Stimulated activated CD4-positive, alpha-beta T cell treated with anti-CD3 and anti-CD28 coated beads, Interleukin-1b, Interleukin-23, amount 100 ng/mL, for 24 hours (primary cell): ENCODE measurements at regions not wholly inside any gene's neighbourhood (a gene's known extent, or its start where the extent isn't known, plus 50 kb on each side); places are given as distances from the start of the nearest gene placed in this dataset.
A peak's percentile ranks its signal among the peaks of the same experiment; 100 is the strongest.
"Not testable (repeated sequence)": the region's sequence is repeated elsewhere in the genome, so short reads cannot be mapped to it uniquely, and the experiment has no call there.

Source experiments
- DNase-seq, 4 experiments: peaks; one replicate each; pipeline ENCODE4 v3.0.0-alpha.2; 2020; ENCODE audit warnings: low read depth in 4 of 4, low spot score in 1 of 4

DNA sequence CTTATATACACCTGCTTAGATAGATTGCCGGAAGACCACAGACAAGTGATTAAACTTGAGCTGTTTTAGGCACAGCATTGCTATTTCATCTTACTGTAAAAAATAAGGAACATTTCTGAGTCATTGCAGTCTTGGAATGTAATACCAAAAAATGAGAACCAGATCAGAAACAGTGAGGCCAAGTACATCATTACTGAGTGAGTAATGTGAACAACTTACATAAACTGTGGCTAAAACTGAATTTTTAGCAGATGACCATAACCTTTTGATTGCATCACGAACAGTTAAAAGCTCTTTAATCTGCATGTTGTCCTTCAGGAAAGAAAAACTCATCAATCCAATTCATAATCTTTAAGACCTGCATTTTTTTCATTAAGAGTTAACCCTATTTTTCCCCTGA lies 157.1 kb upstream of the FGF10 start:
- DNase-seq = no peak

DNA sequence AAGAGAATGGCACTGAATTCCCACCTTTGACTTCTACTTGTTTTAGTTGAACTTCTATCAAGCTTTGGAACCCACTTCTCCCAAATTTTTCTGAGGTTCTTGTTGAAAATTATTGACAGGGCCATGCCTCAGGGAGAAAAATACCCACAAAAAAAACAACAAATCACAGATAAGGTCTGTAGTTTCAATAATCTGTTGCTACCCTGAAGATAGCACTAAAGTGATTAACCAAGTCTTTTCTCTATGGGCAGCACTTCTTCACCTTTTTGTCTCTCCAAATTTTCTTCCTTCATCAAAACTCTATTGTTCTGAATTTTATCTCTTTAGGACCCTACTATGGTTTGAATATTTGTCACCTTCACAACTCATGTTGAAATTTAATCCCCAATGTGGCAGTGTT lies 154.3 kb upstream of the FGF10 start:
- no peak for DNase-seq

DNA sequence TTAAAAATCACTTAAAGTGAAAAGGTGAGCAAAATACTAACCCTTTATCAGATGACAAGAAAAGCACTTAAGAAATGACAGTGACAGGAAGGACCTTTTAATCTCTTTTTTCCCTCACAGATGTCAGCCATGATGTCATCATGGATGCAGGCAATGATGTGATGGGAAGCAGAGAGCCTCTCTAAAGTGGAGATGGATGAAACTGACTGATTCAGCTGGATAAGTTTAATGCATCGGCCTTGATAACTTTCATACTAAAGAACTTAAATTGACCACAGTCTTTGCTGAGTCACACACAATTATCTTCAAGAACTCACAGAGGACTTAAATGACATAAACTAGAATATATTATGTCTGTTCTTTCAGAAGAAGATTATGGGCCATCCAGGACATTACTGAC lies 153.2 kb upstream of the FGF10 start:
- DNase-seq = no peak

DNA sequence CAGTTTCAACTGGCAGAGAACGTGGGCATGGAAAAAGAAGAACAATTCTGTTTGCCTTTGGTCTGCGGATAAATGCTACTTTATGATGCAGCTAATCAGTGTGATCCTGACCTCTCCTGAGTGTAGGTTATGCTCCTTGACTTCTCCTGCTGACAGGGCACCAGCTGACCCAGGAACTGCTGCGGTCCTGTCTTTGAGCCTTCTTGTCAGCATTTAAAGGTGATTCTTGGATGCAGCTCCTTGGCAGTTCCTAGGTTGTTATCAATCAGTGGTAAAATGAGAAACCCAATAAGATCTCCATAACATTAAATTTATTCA lies 150.3 kb upstream of the FGF10 start:
- no peak for DNase-seq

DNA sequence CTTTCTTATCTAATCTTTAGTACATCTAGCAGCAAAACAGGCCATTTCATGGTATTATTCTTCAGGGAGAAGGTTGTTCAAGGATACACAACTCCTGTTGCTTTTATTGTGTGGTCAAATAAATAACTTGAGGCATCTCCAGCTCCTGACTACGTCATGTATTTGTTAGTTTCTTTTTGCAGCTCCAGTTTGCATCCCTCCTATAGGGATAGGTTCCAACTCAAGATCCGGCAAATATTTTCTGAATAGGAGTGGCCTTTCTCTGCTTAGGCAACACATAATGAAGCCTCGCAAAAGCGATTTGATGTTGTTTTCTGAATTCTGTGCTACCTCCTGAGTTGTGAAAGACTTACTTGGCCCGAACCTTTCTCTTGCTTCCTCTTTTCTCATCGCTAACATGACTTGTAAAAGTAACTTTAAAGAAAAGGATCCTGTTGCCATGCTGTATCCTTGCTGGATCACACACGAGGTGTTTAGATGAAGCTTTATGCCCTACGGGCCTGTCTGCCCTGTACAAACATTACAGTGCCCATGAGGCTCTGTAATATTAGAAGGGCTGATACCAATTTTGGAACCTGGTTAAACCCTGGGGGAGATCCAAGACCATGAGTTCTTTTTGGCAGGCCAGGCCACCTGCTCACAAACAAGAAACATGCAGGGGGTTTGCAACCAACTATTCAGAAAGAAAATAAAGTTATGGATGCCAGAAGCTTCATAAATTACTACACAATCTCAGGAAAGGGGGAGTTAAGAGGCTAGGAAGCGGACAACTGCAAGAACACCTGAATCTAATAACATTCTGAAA lies 149.8 kb upstream of the FGF10 start:
- no peak for DNase-seq

- peak in 1 of 4 experiments; percentile 0 for DNase-seq
Observed at GRCh38 chr5:44536650-44537260, 147.5 kb upstream of the FGF10 start.

- DNase-seq = no peak
Observed at GRCh38 chr5:44535621-44536020, 146.4 kb upstream of the FGF10 start.

DNA sequence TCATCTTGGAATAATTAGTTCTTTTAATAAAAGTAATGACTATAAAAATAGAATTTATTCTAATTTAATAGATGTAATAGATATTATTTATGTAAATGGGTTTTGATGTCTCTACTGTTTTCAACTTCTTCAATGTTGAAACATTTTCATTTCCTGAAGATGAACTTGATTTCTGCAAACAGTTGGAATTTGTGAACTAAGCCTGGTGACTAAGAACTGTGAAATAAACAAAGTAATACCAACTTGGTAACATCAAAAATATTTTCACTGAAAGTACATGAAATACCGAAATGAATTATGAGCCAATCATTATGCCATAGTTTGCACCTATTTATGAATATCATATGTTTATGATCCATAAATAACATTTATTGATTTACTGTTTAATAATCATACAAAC lies 143.8 kb upstream of the FGF10 start:
- DNase-seq = no peak

DNA sequence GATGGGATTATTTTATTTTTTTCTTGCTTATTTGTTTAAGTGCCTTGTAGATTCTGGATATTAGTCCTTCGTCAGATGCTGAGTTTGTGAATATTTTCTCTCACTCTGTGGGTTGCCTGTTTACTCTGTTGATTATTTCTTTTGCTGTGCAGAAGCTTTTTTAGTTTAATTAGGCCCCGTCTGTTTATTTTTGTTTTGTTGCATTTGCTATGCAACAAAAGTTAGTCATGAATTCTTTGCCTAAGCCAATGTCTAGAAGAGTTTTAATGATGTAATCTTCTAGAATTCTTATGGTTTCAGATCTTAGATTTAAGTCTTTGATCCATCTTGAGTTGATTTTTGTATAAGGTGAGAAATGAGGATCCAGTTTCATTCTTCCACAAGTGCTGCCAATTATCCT lies 142.5 kb upstream of the FGF10 start:
- not testable (repeated sequence) for DNase-seq

GRCh38 chr5:44530783-44531182 lies 141.6 kb upstream of the FGF10 start:
- not testable (repeated sequence) for DNase-seq

DNA sequence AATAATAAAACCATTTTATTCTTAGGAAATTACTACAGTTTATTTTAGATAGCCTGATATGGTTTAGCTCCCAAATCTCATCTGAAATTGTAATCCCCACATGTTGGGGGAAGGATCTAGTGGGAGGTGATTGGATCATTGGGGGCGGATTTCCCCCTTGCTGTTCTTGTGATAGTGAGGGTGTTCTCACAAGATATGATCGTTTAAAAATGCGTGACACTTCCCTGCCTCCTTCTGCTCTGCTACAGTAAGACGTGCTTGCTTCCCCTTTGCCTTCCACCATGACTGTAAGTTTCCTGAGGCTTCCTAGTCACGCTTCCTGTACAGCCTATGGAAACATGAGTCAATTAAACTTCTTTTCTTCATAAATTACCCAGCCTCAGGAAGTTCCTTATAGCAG lies 122.4 kb upstream of the FGF10 start:
- no peak for DNase-seq

GRCh38 chr5:44506561-44506960 lies 117.3 kb upstream of the FGF10 start:
- DNase-seq = no peak

DNA sequence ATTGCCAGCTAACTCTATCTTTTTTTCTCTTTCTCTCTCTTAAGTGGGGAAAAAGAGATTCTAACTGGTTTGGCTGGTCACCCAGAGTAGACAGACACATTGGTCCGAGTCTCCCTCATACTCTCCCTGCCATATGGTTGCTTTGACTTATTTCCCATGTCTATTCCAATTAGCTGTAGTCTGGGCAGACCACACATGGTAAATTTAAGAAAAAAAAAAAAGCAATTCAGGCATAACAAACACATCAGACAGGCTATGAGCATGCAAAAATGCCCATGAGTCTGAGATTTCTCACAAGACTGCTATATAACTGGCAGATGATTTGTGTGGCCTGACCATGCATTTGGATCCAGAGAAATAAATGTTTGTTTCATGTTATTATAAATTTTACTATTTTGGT lies 110.2 kb upstream of the FGF10 start:
- DNase-seq = no peak

DNA sequence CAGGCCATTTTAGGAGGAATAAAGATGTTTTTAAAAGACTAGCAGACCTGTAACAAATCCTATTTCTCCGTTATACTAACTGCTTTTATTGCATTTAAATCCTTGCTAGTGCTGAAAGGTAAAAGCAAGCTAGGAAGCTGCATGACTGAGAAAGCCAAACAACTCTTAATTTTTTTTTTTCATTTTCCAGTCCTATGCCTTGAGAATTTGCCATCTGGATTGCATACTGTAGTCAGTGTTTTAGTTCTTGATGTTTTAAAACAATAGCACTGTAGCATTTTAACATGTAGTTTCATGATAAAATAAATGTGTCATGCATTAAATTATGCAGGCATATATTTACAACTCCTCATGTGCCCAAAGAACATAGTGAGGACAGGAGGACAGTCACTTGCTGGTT lies 108.4 kb upstream of the FGF10 start:
- no peak for DNase-seq

GRCh38 chr5:44495280-44495679 lies 106.1 kb upstream of the FGF10 start:
- DNase-seq = no peak

DNA sequence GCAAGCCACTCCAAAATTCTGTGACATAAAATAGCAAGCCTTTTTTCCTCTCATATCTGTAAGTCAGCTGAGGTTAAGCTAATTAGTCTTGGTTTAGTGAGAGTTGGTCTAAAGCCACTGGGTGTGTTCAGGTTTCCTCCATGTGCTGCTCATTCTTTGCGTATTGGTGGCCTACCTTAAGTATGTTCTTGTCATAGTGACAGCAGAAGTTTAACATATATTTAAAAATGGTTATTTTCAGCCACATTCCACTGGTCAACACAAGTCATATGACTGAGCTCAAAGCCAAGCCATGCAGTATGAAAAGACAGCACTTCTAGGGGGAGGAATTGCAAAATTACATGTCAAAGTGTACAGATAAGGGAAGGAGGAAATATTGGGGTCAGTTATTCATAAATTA lies 100.5 kb upstream of the FGF10 start:
- no peak for DNase-seq

- no peak for DNase-seq
Observed at GRCh38 chr5:44486591-44486990, 97.4 kb upstream of the FGF10 start.

DNA sequence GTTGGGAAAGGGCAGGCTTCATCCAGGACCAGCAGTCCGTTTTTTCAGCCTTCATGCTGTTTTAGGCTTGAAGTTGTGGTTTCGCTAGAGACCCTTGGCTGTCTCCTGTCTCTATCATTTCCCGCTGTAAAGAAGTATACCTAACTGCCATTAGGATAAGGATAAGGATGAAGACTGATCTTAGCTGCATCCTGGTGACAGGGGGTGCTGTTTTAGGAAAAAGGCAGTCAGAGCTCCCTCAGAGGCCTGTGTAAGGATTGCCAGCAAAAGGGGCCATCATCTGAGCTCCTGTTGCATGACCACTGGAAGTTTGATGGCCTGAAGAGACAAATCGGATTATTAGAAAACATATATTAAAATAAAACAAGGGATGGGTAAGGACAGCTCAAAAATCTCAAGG lies 64.8 kb upstream of the FGF10 start:
- DNase-seq = no peak

DNA sequence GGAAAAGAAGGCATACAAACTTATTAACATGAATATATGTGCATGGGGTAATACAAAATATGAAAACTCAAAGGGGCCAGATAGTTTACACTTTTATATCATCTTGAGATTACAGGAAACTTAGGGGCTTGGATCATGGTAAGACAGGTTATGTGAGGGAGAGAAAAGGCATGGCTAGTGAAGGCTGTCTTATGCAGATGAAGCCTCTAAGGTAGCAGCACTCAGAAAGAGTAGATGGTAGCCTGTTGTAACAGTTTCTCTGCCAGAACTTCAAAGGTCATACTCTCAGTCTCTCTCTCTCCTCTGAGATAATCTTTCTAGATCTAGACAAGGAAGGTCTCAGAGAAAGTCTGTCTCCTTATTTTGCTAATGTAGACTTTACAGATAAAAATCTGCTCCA lies 57.2 kb upstream of the FGF10 start:
- no peak for DNase-seq

DNA sequence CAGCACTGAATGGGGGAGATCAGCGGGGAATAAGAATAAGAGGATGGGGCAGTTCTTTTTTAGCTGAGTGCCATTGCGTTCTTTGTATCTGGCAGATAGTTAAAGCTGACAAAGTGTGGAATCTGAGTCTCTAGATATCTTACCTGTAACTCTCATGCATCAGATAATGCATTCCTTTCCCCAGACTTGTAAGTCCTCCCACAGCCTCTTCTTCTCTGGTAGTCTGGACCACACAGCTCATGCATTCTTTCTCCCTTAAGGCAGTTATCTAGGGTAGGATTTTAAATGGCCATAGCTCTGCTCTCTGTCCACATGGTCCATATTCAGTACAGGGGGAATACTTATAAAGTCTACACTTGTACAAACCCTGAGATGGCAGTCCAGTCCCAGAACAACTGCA lies 54.0 kb upstream of the FGF10 start:
- no peak for DNase-seq

DNA sequence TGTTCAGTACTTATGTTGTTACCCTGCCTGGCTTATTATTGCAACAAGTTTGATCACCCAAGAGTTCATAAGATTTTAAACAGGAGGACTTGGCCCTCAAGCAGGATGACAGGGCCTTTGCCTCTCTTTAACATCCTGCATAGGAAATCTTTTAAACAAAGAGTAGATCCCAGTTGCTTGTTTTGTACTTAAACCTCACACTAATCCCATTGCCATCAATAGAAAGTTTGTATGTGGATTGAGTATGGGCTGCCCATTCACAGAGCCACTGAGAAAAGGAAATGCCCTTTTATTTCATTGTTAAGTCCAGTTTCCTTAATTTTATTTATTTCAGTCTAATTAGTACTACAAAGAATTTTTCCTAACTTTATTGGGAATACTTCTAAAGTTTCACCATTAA lies 52.2 kb upstream of the FGF10 start:
- no peak for DNase-seq

DNA sequence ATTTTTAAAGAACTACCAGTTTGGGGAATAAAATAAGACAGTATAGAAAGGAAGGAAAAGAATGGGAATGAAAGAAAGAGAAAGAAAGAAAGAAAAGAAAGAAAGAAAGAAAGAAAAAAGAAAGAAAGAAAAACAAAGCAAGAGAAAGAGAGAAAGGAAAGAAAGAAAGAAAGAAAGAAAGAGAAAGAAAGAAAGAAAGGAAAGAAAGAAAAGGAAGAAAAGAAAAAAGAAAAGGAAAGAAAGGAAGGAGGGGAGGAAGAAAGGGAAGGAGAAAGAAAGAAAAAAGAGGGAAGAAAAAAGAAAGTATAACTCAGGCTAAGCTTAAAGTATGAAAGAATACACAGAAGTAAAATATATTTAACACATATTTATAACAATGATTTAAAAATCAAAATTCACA lies 51.0 kb upstream of the FGF10 start:
- DNase-seq = no peak
